ENCODE measurements at regions not wholly inside any gene's neighbourhood (a gene's known extent, or its start where the extent isn't known, plus 50 kb on each side); places are given as distances from the start of the nearest gene placed in this dataset.
A peak's percentile ranks its signal among the peaks of the same experiment; 100 is the strongest.

DNA sequence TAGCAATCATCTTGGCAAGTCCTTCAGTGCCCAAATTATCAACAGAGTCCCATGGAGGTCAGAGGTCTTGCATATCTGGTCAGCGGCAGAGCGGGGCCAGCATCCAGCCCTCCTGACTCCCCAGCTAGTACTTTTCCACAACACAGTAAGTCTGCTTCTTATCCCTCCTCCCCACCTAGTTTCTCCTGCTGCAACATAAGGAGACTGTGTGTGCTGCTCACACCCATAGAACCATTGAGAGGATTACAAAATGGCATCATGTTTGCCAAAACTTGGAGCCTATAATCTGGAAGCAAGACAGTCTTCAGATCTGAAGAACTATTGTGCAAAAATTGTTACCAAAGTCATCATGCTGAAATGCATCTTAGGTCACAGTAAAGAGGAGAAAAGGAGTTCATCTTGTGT, 125.8 kb upstream of the ZNF366 start:
- no peaks in the 10 kb centered on the region for H3K79me1 ChIP-seq (ENCODE audit: insufficient read depth, low read depth, low read length, poor library complexity, severe bottlenecking)
- Mint-ChIP-seq H3K27ac (no peak overlapping the region), H3K27me3 (ENCODE audit: low read depth) (no peaks in the 10 kb centered on the region; the same call in 1 of the 2 replicates), H3K4me1 (peaks cover 9 to 21% of the 10 kb centered on the region in 2 experiments), H3K9me3 (no peaks in the 10 kb centered on the region), H3K36me3 (ENCODE audit: insufficient read depth in 1 of 3, low read depth in 3 of 3) (no peaks in the 10 kb centered on the region), H3K4me3 (no peak overlapping the region)
- no peak overlapping the region for H2BK120ac ChIP-seq (ENCODE audit: low read depth, low read length, poor library complexity, severe bottlenecking)
- no peak for DNase-seq
- no peak overlapping the region for H4K8ac ChIP-seq (replicated peaks; ENCODE audit: insufficient read length, low read depth, low read length)
- H3K9ac ChIP-seq (ENCODE audit: extremely low read depth, insufficient read length, low read length): no peak overlapping the region
- no CpG with 5 or more reads among the region's 2 CpGs for WGBS (ENCODE audit: extremely low coverage, insufficient read length, low lambda C conversion rate)
- H3K27me3 ChIP-seq (ENCODE audit: insufficient read depth, low read length): no peaks in the 10 kb centered on the region
- H4K20me1 ChIP-seq (ENCODE audit: control insufficient read depth, insufficient read depth, insufficient read length): no peaks in the 10 kb centered on the region
- H2BK15ac ChIP-seq (ENCODE audit: low read depth, low read length): no peak overlapping the region
- no peaks in the 10 kb centered on the region for H3K9me3 ChIP-seq (ENCODE audit: control insufficient read depth, low read depth, low read length)
- H3K18ac ChIP-seq (ENCODE audit: insufficient read length, low read depth, low read length): peak overlapping the region; percentile 8
- no peak overlapping the region for H4K91ac ChIP-seq (ENCODE audit: insufficient read length, low read depth, low read length)
- H2BK12ac ChIP-seq (ENCODE audit: insufficient read length, low read depth, low read length): no peak overlapping the region
- no peak overlapping the region for H4K5ac ChIP-seq (ENCODE audit: insufficient read length, low read depth, low read length)
- H2AK5ac ChIP-seq (ENCODE audit: insufficient read length, low read length): no peak overlapping the region
- no peak overlapping the region for H3K56ac ChIP-seq (ENCODE audit: insufficient read length, low read depth, low read length)
- no peaks in the 10 kb centered on the region for H3K79me2 ChIP-seq (ENCODE audit: insufficient read depth, low read length)
- H3K23ac ChIP-seq (ENCODE audit: insufficient read length, low read depth, low read length): no peak overlapping the region
- no peak overlapping the region for H2BK5ac ChIP-seq (ENCODE audit: insufficient read length, low read length)
- no peaks in the 10 kb centered on the region for H3K23me2 ChIP-seq (ENCODE audit: insufficient read length, low read depth, low read length, poor library complexity, severe bottlenecking)
- H3K4me2 ChIP-seq (ENCODE audit: insufficient read depth, insufficient read length, low read length): no peak overlapping the region
- no peak overlapping the region for H2BK20ac ChIP-seq (ENCODE audit: low read depth, low read length, poor library complexity, severe bottlenecking)
- H2AFZ ChIP-seq (ENCODE audit: low read length): no peak overlapping the region
- no peaks in the 10 kb centered on the region; the same call in 1 of the 2 replicates for H3K4me1 ChIP-seq (ENCODE audit: insufficient read depth, low read length)
- TF ChIP-seq, protein P1, sequence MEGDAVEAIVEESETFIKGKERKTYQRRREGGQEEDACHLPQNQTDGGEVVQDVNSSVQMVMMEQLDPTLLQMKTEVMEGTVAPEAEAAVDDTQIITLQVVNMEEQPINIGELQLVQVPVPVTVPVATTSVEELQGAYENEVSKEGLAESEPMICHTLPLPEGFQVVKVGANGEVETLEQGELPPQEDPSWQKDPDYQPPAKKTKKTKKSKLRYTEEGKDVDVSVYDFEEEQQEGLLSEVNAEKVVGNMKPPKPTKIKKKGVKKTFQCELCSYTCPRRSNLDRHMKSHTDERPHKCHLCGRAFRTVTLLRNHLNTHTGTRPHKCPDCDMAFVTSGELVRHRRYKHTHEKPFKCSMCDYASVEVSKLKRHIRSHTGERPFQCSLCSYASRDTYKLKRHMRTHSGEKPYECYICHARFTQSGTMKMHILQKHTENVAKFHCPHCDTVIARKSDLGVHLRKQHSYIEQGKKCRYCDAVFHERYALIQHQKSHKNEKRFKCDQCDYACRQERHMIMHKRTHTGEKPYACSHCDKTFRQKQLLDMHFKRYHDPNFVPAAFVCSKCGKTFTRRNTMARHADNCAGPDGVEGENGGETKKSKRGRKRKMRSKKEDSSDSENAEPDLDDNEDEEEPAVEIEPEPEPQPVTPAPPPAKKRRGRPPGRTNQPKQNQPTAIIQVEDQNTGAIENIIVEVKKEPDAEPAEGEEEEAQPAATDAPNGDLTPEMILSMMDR (conservative IDR thresholded peaks at IDR 0.05): no peak
- no peak overlapping the region for H3K4ac ChIP-seq (ENCODE audit: low read depth, low read length)
- no peak overlapping the region for H3K14ac ChIP-seq (ENCODE audit: insufficient read depth, low read length)
- no peak overlapping the region for H3T11ph ChIP-seq (ENCODE audit: low read length)
- no peak overlapping the region for H3K27ac ChIP-seq (ENCODE audit: insufficient read length, low read depth, low read length)

All from H9 (cell line).